ENCODE measurements at regions not wholly inside any gene's neighbourhood (a gene's known extent, or its start where the extent isn't known, plus 50 kb on each side); places are given as distances from the start of the nearest gene placed in this dataset.

DNA sequence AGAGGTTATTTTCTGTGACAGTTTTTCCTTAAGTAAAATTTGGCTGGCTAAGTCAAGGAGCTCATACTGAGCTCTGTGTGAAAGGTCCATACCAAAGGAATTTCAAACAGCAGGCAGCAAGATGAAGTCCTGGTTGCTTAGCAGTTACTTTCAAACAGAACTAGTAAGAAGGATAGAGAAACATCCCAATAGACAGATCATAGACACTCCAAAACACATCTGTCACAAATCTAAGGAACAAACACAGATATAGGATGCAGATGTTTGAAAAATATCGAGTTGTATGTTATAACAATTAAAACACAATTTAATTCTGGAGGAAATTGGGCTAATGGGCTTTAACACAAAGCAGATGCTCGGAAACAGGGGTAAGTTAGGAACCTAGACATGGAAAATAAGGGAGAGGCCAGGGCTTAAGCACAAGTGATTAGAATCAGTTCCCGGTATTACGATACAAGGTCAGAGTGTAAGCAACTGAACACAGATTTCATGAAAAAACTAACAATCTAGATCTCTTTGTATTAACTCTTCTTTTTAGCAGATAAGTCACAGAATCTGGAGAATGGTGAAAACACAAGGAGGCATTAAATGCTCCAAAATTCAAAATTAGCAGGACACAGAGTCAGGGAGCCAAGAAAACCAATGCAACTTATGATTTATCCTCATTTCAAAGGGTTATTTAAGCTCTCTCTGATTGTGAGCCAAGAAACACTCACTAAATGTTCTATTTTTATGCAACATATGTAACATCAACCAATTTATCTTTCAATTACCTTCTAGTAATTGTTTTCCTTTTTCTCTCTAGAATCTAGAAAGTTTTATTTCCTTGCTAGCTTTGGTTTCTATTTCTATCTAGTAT lies 1992.9 kb upstream of the PCDH20 start:
- H3K4me1 ChIP-seq (replicated peaks): no peaks in the 10 kb centered on the region
- 47% methylated on average over 4 of the region's 4 CpGs for WGBS
- DNase-seq (ENCODE audit: low spot score): no peak
- H3K27ac ChIP-seq: no peak overlapping the region
- H3K4me3 ChIP-seq: no peak overlapping the region
- H3K27me3 ChIP-seq (replicated peaks; ENCODE audit: insufficient read depth): no peaks in the 10 kb centered on the region
- H3K36me3 ChIP-seq: no peaks in the 10 kb centered on the region
- intact Hi-C loops (cut with DNase I): no loop called here
- TF ChIP-seq, protein P1, sequence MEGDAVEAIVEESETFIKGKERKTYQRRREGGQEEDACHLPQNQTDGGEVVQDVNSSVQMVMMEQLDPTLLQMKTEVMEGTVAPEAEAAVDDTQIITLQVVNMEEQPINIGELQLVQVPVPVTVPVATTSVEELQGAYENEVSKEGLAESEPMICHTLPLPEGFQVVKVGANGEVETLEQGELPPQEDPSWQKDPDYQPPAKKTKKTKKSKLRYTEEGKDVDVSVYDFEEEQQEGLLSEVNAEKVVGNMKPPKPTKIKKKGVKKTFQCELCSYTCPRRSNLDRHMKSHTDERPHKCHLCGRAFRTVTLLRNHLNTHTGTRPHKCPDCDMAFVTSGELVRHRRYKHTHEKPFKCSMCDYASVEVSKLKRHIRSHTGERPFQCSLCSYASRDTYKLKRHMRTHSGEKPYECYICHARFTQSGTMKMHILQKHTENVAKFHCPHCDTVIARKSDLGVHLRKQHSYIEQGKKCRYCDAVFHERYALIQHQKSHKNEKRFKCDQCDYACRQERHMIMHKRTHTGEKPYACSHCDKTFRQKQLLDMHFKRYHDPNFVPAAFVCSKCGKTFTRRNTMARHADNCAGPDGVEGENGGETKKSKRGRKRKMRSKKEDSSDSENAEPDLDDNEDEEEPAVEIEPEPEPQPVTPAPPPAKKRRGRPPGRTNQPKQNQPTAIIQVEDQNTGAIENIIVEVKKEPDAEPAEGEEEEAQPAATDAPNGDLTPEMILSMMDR (IDR thresholded peaks at IDR 0.05): no peak
- TF ChIP-seq POLR2A (IDR thresholded peaks at IDR 0.05) (no peak), POLR2AphosphoS5 (IDR thresholded peaks at IDR 0.05) (no peak)
- no peaks in the 10 kb centered on the region for H3K9me3 ChIP-seq

DNA sequence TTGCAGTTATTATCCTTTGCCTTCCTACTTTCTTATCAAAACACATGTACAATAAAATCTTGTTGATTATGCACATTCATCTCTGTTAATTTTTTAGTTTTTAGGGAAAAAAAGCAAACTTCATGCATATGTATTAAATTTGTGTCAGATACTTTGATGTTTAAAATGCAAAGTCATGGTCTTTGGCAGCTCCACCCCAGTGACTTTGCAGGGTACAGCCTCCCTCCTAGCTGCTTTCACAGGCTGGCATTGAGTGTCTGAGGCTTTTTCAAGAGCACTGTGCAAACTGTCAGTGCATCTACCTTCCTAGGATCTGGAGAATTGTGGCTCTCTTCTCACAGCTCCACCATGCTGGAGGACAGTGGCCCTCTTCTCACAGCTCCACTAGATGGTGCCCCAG lies 1988.1 kb upstream of the PCDH20 start:
- TF ChIP-seq POLR2A (IDR thresholded peaks at IDR 0.05) (no peak), POLR2AphosphoS5 (IDR thresholded peaks at IDR 0.05) (no peak)
- TF ChIP-seq, protein P1 (IDR thresholded peaks at IDR 0.05): no peak
- Histone ChIP-seq H3K9me3 (no peaks in the 10 kb centered on the region), H3K4me1 (replicated peaks) (no peaks in the 10 kb centered on the region), H3K27ac (no peak overlapping the region), H3K4me3 (no peak overlapping the region), H3K36me3 (no peaks in the 10 kb centered on the region), H3K27me3 (replicated peaks; ENCODE audit: insufficient read depth) (no peaks in the 10 kb centered on the region)
- no peak for DNase-seq (ENCODE audit: low spot score)
- intact Hi-C loops (cut with DNase I): no loop called here

DNA sequence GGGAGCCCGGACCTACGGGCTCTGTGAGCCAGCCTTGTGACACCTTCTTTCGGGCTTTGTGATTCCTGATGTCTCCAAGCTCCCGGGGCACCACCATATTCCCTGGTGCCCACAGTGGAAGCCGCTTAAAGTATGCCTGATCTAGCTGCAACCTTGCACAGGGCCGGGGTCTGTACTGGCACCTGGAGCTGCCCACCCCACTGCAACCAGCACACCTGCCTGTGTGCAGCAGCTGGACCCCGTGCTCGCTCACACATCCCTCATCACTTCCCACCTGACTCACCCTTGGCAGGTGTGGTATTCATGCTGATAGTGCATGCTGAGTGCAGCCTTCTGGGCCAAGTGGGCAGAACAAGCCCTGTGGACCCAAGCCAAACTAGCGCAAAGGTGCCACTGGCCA lies 1981.1 kb upstream of the PCDH20 start:
- Histone ChIP-seq H3K9me3 (no peaks in the 10 kb centered on the region), H3K4me3 (no peak overlapping the region), H3K27me3 (replicated peaks; ENCODE audit: insufficient read depth) (no peaks in the 10 kb centered on the region), H3K36me3 (no peaks in the 10 kb centered on the region), H3K27ac (no peak overlapping the region), H3K4me1 (replicated peaks) (no peaks in the 10 kb centered on the region)
- DNase-seq (ENCODE audit: low spot score): no peak
- 81% methylated on average over 9 of the region's 9 CpGs for whole genome bisulfite sequencing
- intact Hi-C loops (cut with DNase I): no loop called here
- TF ChIP-seq POLR2AphosphoS5 (IDR thresholded peaks at IDR 0.05) (no peak), POLR2A (IDR thresholded peaks at IDR 0.05) (no peak)
- TF ChIP-seq, protein P1 (IDR thresholded peaks at IDR 0.05): no peak

DNA sequence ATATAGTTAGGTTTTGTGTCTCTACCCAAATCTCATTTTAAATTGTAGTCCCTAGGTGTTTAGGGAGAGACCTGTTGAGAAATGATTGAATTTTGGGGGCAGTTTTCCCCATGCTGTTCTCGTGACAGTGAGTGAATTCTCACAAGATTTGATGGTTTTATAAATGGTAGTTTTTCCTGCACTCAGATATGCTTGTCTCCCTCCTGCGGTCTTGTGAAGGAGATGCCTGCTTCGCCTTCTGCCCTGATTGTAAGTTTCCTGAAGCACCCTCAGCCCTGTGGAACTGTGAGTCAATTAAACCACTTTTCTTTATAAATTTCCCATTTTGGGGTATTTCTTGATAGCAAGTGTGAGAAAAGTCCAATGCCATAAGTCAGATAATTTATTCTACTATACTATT lies 1977.5 kb upstream of the PCDH20 start:
- intact Hi-C loops (cut with DNase I): no loop called here
- WGBS: 77% methylated on average over 3 of the region's 3 CpGs

More for the DNA sequence above, 1977.5 kb upstream of the PCDH20 start:
- DNase-seq (ENCODE audit: low spot score): no peak
- no peaks in the 10 kb centered on the region for H3K27me3 ChIP-seq (replicated peaks; ENCODE audit: insufficient read depth)
- H3K27ac ChIP-seq: no peak overlapping the region
- no peaks in the 10 kb centered on the region for H3K9me3 ChIP-seq
- H3K4me3 ChIP-seq: no peak overlapping the region
- TF ChIP-seq POLR2AphosphoS5 (IDR thresholded peaks at IDR 0.05): no peak
- TF ChIP-seq, protein P1 (IDR thresholded peaks at IDR 0.05): no peak
- no peak for TF ChIP-seq POLR2A (IDR thresholded peaks at IDR 0.05)
- no peaks in the 10 kb centered on the region for H3K4me1 ChIP-seq (replicated peaks)
- H3K36me3 ChIP-seq: no peaks in the 10 kb centered on the region

Measured in prostate gland (tissue), 2 donors.